Adipose tissue (tissue), 3 donors: ENCODE measurements at regions not wholly inside any gene's neighbourhood (a gene's known extent, or its start where the extent isn't known, plus 50 kb on each side); places are given as distances from the start of the nearest gene placed in this dataset.

Experiments
- H3K27ac ChIP-seq: one replicate; pipeline ENCODE4 v1.5.1; 2013; ENCODE audit warnings: low read depth, low read length
- WGBS, 3 donors: extraction: QIAGEN DNeasy Blood & Tissue Kit; methylation state at CpG; one replicate each; pipeline ENCODE4 v1.1.7; 2013; 5-methylcytosine and 5-hydroxymethylcytosine counted together
- donor health status: healthy with polysubstance abuse.
- donor health status: Bipolar disorder and iron deficiency.
- donor health status: healthy.

DNA sequence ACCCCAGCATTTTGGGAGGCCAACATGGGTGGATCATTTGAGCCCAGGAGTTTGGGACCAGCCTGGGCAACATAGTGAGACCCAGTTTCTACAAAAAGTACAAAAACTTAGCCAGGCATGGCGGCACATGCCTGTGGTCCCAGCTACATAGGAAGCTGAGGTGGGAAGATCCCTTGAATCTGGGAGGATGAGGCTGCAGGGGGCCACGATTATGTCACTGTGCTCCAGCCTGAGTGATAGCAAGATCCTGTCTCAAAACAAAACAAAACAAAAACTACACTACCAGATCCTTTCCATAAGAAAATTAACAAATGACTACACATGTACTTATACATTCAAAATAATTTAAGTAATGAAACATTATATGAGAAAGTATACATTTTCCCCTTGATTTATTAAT, 116.4 kb upstream of the KLF6 start:
- H3K27ac ChIP-seq = no peak overlapping the region
- 73 to 93% (median 92%) methylated on average over 2 of the region's 2 CpGs for WGBS, 3 donors

DNA sequence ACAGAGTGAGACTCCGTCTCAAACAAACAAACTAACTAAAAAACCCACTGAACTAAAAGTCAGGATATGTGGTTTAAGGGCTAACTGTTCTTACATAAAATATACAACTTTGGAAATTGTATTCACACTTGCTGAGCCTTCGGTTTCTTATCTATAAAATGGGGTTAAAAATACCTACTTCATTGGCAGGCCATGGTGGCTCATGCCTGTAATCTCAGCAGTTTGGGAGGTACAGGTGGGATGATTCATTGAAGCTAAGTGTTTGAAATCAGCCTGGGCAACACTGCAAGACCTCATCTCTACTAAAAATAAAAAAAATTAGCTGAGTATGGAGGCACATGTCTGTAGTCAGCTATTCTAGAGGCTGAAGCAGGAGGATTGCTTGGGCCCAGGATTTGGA, 115.4 kb upstream of the KLF6 start:
- no peak overlapping the region for H3K27ac ChIP-seq
- WGBS, 3 donors = 86 to 96% (median 87%) methylated on average over 2 of the region's 2 CpGs

DNA sequence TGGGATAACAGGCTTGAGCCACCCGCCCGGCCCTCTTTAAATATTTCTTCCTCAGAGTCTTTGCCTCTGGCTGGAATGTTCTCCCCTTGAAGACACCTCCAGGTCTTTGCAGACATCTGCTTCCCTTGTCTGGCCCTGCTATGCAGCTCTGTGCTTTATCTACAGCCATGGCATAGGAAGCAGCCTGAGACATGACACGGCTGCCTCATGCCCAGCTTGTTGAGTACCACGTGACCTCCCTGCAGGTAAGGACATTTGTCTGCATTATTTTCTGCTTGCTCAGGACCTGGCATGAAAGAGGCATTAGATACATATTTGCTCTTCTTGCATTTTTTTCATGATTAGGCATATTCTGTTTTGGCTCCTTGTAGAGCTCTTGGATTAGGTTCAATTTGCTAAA, 113.8 kb upstream of the KLF6 start:
- WGBS, 3 donors = 65 to 86% (median 75%) methylated on average over 4 of the region's 4 CpGs
- H3K27ac ChIP-seq = no peak overlapping the region

DNA sequence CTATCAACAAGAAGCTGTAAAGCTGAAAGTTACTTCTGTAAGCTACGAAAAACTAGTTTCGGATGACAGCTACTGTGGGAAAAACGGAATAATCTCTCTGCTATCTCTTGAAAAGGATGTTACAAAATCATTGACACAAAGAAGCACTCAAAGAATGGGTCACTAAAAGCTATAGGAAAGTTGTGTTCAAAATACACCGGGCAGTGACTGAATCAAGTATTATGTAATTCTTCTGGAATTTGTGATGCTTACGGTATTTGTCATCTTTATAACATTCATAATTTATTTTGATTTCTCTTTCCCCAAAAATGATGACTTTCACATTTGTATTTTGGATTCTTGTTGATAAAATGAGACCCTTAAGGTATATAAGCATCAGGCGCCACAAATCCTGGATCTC, 112.1 kb upstream of the KLF6 start:
- WGBS, 3 donors = 57 to 82% (median 63%) methylated on average over 6 of the region's 6 CpGs
- H3K27ac ChIP-seq = no peak overlapping the region

DNA sequence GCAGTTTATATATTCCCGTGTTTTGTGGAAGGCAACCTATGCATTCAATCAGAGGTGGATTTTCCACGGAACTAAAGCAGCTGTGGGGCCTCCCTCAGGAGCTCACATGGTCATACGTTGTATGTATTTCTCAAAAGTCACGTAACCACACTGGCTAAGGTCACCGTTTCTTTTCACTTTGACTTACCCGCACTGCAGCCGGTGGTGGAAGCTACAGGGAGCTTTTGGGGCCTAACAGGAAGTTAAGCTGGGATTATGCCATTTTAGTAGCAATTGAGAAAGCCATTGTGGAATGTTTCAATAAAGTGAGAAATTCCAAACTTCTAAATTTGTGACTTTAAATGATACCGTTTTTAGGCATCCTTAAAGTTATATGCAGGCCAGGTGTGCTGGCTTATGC, 111.2 kb upstream of the KLF6 start:
- 62 to 85% (median 71%) methylated on average over 8 of the region's 8 CpGs for WGBS, 3 donors
- no peak overlapping the region for H3K27ac ChIP-seq

DNA sequence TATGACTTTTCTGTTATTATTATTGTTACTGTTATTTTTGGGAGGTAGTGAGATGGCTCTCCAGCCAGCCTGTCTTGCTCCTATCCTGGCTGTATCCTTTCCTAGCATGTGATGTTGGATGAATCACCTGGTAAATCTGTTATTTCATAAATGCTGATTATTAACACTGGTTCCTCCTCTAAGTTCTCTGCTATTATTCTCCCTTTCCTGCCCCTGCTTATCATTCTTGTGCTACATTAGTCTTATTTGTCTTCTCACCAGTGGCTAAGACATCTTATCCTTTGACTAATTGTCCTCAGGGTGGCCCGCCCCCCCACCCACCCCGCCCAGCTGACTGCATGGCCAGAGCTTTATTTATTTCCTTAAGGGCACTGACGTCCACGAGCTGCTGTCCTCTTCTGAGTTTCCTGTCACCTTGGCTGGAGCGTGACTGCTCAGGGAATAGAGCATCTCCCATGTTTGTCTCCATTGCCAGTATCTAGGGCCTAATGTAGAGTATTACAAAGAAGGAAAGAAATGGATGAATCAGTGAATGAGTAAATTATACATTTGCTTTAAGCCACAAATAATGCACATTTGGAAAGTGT, 110.1 kb upstream of the KLF6 start:
- H3K27ac ChIP-seq = no peak overlapping the region
- 49 to 62% (median 58%) methylated on average over 5 of the region's 5 CpGs for WGBS, 3 donors

DNA sequence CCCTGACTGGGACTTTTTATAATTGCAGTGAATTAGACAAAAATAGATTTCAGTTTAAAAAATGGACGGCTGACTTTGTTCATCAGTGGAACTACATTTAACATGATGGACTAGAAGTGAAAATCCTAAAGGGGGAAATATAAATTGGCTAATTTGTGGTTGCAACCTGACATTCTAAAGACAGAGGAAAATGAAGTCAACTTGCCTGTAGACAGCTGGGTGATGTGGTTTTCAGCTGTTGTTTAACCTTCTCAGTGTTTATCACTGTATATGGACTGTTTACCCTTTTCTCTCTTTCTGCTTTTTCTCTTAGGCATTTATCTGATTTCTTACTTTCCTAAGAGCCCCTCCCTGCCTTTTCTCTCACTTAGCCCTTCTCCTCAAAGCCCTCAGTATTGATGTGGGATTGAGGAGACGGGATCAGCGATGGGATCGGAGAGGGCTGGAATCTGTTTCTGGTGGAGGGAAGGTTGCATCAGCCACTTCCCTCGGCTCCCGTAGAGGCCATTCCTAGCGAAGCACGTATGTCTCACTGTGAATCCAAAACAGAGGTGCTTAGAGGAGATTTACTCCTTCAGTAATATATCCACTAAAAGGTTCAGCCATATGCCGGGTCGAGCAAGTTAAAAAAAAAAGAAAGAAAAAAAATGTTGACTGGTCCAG, 109.0 kb upstream of the KLF6 start:
- H3K27ac ChIP-seq = no peak overlapping the region
- WGBS, 3 donors = 66 to 90% (median 69%) methylated on average over 10 of the region's 10 CpGs

DNA sequence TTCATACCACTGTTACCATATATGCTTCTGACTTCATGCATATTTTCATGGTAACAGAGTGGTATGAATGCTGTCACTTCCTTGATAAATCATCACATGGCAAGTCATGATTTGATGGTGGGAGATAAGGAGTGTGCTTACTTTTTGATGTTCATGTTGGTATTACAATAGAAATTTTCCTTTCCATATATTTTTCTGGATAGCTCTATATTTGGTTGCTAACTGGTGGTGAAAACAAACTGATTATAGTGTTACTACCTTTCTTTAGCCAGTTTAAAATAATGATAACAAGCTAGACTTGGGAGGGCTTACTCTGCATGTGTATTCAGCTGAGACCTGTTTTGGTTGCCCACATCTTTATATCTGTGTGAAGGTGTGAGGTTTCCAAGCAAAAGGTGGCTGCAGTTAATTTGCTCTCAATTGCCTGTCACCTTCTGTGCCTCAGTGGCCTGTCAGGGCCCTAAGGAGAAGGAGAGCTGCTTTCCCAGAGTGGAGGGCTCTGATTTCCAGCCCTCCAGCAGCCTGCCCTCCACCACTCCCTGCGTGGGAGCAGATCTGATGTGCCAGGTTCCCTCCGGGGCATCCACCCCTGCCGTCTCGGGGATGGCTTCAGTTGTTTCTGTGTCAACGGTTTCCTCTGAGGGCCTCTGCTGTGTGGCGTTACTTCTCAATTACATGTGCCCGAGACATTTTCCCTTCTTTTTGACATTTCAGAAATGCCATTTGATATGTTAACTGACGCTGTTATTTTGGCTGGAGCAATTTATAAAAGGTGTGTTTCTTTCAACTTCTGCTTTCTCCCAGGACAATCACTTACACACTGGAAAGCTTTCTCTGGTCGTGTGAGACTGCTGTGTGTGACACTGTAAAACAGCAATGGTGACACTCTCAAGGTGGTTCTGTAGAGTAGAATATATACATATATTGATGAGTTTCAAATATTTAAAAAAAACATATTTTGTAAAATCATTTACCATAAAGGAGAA, 107.7 kb upstream of the KLF6 start:
- WGBS, 3 donors = 51 to 65% (median 63%) methylated on average over 9 of the region's 9 CpGs
- no peak overlapping the region for H3K27ac ChIP-seq

DNA sequence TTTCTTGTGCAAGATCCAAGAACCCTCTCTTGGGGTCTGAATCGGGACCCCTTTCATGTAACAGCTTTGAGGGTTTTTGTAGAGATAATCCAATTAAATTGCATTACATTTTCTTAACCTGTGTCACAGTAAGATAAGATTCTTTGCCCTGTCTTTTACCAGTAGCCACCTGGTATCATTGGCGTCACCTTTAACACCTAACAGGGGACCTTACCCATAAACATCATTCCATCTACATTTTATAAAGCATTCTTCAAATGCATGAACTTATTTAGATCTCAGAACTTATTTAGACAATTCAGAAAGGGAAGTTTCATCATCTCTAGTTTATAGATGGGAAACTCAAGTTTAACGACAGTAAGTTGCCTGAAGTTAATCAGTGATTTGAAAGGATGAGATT, 106.4 kb upstream of the KLF6 start:
- 85 to 90% (median 89%) methylated on average over 3 of the region's 3 CpGs for WGBS, 3 donors
- H3K27ac ChIP-seq = no peak overlapping the region

DNA sequence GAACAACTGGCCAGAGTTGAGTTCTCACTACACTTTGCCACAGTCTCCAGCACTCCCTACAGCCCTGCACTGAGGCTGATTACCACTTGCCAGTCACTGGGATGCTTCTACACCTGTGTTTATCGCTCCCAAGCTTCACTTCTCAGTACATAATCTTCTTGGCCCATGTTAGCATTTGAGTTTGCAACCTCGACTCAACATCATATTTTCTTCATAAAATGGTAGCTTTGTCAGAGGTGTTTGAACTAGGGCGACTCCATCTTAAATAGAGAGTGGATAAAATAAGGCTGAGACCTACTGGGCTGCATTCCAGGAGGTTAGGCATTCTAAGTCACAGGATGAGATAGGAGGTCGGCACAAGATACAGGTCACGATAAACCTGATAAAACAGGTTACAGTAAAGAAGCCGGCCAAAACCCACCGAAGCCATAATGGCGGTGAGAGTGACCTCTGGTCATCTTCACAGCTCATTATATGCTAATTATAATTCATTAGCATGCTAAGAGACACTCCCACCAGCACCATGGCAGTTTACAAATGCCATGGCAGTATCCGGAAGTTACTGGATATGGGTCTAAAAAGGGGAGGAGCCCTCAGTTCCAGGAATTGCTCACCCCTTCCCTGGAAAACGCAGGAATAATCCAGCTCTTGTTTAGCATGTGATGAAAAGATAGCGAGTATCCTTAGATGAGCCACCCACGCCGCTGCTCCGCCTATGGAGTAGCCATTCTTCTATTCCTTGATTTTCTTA, 105.8 kb upstream of the KLF6 start:
- 85 to 97% (median 97%) methylated on average over 14 of the region's 14 CpGs for WGBS, 3 donors
- H3K27ac ChIP-seq = no peak overlapping the region

DNA sequence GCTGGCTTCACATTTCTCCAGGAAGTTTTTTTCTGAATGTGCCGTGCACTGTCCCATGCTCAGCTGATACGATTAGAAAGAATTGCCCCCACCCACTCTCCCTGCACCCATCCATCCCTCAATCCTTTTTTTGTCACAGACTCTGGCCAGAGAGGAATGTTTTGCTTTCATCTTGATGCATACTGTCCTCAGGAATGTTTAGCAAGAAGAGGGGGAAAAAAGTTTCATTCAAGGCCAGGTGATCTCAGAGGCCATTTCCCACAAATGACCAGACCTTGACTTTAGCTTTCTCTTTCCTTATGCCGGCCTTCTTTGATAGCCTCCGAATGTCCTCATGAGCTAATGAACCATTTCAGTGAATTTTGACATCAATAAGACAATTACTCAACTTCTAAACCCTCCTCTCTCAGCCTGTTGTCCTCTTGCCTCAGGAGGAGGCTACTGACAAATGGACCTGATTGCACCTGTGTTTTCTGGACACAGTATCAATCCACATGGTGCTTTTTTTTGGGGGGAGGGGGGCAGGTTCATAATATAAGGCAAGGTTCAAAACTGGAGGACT, 105.0 kb upstream of the KLF6 start:
- H3K27ac ChIP-seq = no peak overlapping the region
- WGBS, 3 donors = 36 to 76% (median 67%) methylated on average over 4 of the region's 4 CpGs

DNA sequence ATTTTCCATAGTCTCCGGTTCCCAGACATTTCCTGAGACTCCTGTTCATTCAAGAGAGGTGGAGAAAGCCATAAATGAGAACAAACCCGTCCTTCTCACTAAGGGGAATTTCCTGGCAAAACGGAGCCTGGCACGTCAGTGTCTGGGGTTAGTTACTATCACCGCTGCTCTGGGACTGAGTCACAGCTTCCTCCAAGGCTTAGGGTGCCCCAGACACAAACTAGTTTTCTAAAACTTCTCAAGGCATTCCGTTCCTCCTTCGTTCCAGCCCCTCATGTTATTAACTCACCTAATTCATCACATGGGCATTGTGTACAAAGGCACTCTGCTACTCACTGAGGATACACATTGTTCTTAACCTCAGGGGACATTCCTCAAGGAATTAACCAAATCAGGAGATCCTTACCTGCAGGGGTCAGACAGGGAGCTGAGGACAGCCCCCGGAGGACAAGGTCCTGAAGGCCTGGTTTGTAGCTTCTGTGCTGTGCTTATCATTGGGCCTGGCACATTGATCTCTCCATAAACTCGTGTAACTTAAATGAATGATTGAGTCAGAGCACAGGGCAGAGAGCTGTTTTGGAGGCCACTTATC, 103.0 kb upstream of the KLF6 start:
- no peak overlapping the region for H3K27ac ChIP-seq
- WGBS, 3 donors = 48 to 66% (median 53%) methylated on average over 9 of the region's 9 CpGs

DNA sequence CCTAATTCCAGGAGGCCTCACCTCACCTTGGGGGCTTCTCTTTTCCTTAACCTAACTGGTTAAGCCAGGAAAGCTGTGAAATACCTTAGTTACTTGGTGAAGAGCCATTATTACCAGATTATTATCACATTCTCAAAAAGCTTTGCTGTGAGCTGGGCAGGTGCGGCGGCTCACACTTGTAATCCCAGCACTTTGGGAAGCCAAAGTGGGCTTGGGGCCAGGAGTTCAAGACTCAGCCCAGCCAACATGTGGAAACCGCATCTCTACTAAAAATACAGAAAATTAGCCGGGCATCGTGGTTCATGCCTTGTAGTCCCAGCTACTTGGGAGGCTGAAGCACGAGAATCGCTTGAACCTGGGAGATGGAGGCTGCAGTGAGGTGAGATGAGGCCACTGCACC, 102.4 kb upstream of the KLF6 start:
- 90 to 96% (median 92%) methylated on average over 7 of the region's 7 CpGs for WGBS, 3 donors
- peak overlapping the region; percentile 76 for H3K27ac ChIP-seq

DNA sequence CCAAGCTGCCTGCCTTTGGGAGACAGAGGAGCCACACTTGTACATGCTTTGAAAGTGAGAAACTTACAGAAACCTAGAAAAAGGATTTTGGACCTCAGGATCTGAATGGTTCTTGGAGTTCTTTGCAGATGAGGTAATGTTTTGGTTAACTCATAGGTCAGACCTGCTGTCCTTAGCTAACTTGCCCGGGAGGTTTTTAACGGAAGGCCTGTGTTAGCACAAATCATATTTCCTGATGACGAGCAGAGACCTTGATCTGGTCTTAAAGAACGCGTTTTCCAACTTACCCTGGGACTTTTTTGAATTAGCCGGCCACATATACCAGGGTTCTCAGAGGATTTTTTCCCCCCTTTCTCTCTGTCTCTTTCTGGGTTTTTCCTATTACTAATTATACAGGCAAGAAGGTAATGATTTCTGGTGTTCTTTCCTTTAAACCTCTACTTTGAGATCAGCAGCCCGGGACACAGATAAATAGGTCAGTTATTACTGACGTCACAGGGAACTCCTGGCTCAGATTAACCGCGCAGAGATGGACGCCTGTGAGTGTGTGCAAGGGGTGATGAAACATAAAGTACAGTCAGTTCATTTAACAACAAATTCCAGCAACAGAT, 101.7 kb upstream of the KLF6 start:
- H3K27ac ChIP-seq = no peak overlapping the region
- WGBS, 3 donors = 16 to 43% (median 40%) methylated on average over 11 of the region's 11 CpGs

DNA sequence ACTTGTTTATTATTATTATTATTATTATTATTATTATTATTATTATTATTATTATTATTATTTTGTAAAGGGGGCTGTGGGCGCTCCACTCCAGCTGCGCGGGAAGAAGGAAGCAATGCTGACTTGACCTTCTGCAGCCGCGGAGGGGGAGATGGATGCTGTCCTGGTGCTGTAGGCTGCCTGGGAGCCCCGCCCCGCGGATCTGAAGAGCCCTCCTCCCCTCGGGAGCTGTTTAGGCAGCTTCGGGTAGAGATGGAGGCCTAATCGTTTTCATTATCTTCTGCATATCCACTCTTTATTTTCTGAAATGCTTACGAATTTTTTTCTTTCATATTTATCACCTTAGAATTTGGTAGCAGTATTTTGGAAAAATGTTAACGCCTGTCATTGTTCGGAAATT, 101.2 kb upstream of the KLF6 start:
- H3K27ac ChIP-seq = no peak overlapping the region
- 36 to 61% (median 57%) methylated on average over 14 of the region's 14 CpGs for WGBS, 3 donors

DNA sequence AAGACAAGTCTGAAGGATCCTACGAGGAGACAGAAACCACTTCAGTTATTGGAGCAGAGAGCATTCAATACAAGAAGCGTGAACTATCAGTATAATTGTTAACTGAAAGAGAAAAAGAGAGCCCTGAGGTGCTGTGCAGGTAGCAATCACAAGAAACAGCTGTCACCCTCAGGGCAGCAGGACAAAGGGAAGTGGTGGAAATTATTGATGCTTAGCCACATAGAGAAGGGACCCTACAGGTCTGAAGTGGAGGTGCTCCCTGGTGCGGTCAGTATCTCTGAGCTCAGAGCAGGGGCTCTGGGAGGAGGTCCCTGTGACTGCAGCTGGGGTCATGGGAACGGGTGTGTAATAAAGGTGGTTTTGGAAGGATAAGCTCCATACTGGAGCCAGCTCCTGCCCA, 97.8 kb upstream of the KLF6 start:
- no peak overlapping the region for H3K27ac ChIP-seq
- 93 to 97% (median 94%) methylated on average over 4 of the region's 4 CpGs for WGBS, 3 donors

DNA sequence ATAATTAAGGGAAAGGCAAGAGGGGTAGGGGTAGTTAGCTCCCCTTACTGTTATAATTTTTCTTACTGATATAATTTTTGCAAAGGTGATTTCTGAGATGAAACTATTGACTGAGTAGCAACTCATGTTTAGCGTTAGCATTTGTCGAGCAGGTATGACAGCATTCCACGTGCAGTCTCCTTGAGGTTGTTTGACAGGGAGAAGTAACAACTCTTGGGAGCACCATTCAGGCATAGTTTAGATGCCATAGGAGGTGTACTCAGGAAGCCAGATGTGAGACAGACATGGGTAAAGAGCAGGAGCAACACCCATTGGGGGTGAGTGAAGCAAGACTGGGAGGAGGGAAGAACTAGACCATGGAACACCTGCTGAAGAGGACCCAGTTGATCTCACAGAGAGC, 96.6 kb upstream of the KLF6 start:
- H3K27ac ChIP-seq = no peak overlapping the region
- WGBS, 3 donors = 45 to 98% (median 96%) methylated on average over 3 of the region's 3 CpGs

DNA sequence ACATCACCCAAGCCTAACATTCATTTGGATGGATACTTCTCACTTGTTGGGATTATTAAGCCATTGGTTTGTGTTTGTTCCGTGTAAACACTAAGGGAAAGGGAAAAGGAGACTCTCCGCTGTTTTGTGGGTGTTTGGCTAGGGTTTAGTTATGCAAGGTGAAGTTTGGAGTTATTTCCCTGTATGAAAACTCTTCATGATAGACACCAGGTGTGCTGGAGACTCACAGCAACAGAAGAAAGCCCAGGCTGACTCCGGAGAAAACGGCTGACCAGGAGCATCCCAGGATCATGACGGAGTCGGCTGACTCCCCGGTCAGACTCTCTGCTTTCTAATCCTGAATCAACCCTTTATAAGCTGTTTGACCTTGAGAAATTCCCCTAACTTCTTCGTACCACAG, 94.1 kb upstream of the KLF6 start:
- no peak overlapping the region for H3K27ac ChIP-seq
- WGBS, 3 donors = 48 to 96% (median 95%) methylated on average over 8 of the region's 8 CpGs
